Smooth muscle cell (in vitro differentiated cells): ENCODE measurements at regions not wholly inside any gene's neighbourhood (a gene's known extent, or its start where the extent isn't known, plus 50 kb on each side); places are given as distances from the start of the nearest gene placed in this dataset.

ENCODE experiments used
- DNase-seq: peaks from one replicate; lab custom pipeline; 2025; ENCODE audit not compliant: unreplicated experiment; lab: John Stamatoyannopoulos, UW
- H2AFZ ChIP-seq: fragments of 200-600 bp; sonication (generic); 2 replicates; pipeline ENCODE4 v1.6.0; 2016; ENCODE audit warnings: antibody characterized with exemption, low read depth, mild to moderate bottlenecking
- H3F3A ChIP-seq: fragments of 200-600 bp; sonication (generic); 2 replicates; pipeline ENCODE4 v1.6.0; 2017; ENCODE audit warnings: antibody characterized with exemption, low read depth
- H3K27ac ChIP-seq: fragments of 200-600 bp; sonication (generic); 2 replicates; pipeline ENCODE4 v1.5.1; 2016; ENCODE audit warnings: low read depth, mild to moderate bottlenecking
- H3K27me3 ChIP-seq: fragments of 200-600 bp; sonication (generic); 2 replicates; pipeline ENCODE4 v1.6.1; 2016; ENCODE audit warnings: low read depth, mild to moderate bottlenecking
- H3K36me3 ChIP-seq: fragments of 200-600 bp; sonication (generic); 2 replicates; pipeline ENCODE4 v1.5.1; 2016; ENCODE audit warnings: low read depth
- H3K4me1 ChIP-seq: fragments of 200-600 bp; sonication (generic); 2 replicates; pipeline ENCODE4 v1.5.1; 2016; ENCODE audit warnings: low read depth
- H3K4me2 ChIP-seq: fragments of 200-600 bp; sonication (generic); 2 replicates; pipeline ENCODE4 v1.6.0; 2016; ENCODE audit warnings: mild to moderate bottlenecking
- H3K4me3 ChIP-seq: fragments of 200-600 bp; sonication (generic); 2 replicates; pipeline ENCODE4 v1.5.1; 2016; ENCODE audit warnings: mild to moderate bottlenecking
- H3K79me2 ChIP-seq: fragments of 200-600 bp; sonication (generic); 2 replicates; pipeline ENCODE4 v1.6.0; 2016; ENCODE audit warnings: low read depth, mild to moderate bottlenecking
- H3K9ac ChIP-seq: fragments of 200-600 bp; sonication (generic); 2 replicates; pipeline ENCODE4 v1.6.0; 2016; ENCODE audit warnings: low read depth
- H3K9me3 ChIP-seq: fragments of 200-600 bp; sonication (generic); replicated peaks from 2 replicates; pipeline ENCODE4 v1.5.1; 2016; ENCODE audit warnings: low read depth
- H4K20me1 ChIP-seq: fragments of 200-600 bp; sonication (generic); 2 replicates; pipeline ENCODE4 v1.6.0; 2016; ENCODE audit warnings: low read depth
- CTCF ChIP-seq: fragments of 200-600 bp; sonication (generic); IDR thresholded peaks from 2 replicates; pipeline ENCODE4 v1.5.1; 2017; ENCODE audit warnings: borderline replicate concordance, mild to moderate bottlenecking, antibody characterized with exemption; ENCODE audit not compliant: insufficient read depth, poor library complexity, severe bottlenecking
- WGBS: methylation state at CpG from one replicate; pipeline ENCODE4 v1.1.7; 2016; ENCODE audit warnings: low lambda C conversion rate; 5-methylcytosine and 5-hydroxymethylcytosine counted together

- no peak for TF ChIP-seq CTCF
- Histone ChIP-seq H3K27ac (no peak overlapping the region), H3K4me3 (no peak overlapping the region), H3K9ac (no peak overlapping the region), H3K9me3 (no peaks in the 10 kb centered on the region), H3F3A (no peaks in the 10 kb centered on the region), H3K27me3 (no peaks in the 10 kb centered on the region), H3K4me2 (no peak overlapping the region), H3K36me3 (no peaks in the 10 kb centered on the region), H2AFZ (no peak overlapping the region), H3K4me1 (no peaks in the 10 kb centered on the region), H3K79me2 (no peaks in the 10 kb centered on the region), H4K20me1 (no peaks in the 10 kb centered on the region)
- no peak for DNase-seq
- WGBS, result 73% methylated on average over 5 of the region's 5 CpGs
These were observed 674.1 kb downstream of the MECOM start for GRCh38 chr3:168989396-168989795.

GRCh38 chr3:168988853-168989252 lies 674.7 kb downstream of the MECOM start:
- H3K79me2 ChIP-seq, result no peaks in the 10 kb centered on the region
- WGBS, result 93% methylated on average over 1 of the region's 1 CpG
- H3K9ac ChIP-seq, result no peak overlapping the region
- no peak overlapping the region for H3K4me3 ChIP-seq
- H3K4me1 ChIP-seq, result no peaks in the 10 kb centered on the region
- H3K27ac ChIP-seq, result no peak overlapping the region
- no peak for TF ChIP-seq CTCF
- no peaks in the 10 kb centered on the region for H3K9me3 ChIP-seq
- H3K4me2 ChIP-seq, result no peak overlapping the region
- no peaks in the 10 kb centered on the region for H3F3A ChIP-seq
- no peaks in the 10 kb centered on the region for H4K20me1 ChIP-seq
- H3K36me3 ChIP-seq, result no peaks in the 10 kb centered on the region
- peak overlapping the region; percentile 3 for H2AFZ ChIP-seq
- no peaks in the 10 kb centered on the region for H3K27me3 ChIP-seq
- no peak for DNase-seq

GRCh38 chr3:168984872-168985271 lies 678.6 kb downstream of the MECOM start:
- TF ChIP-seq CTCF, result no peak
- Histone ChIP-seq H3K27ac (no peak overlapping the region), H3K27me3 (no peaks in the 10 kb centered on the region), H3K9ac (no peak overlapping the region), H3K9me3 (no peaks in the 10 kb centered on the region), H3K4me3 (no peak overlapping the region), H3K4me2 (no peak overlapping the region), H2AFZ (no peak overlapping the region), H4K20me1 (no peaks in the 10 kb centered on the region), H3K79me2 (no peaks in the 10 kb centered on the region), H3F3A (no peaks in the 10 kb centered on the region), H3K36me3 (no peaks in the 10 kb centered on the region), H3K4me1 (no peaks in the 10 kb centered on the region)
- WGBS, result 67% methylated on average over 1 of the region's 1 CpG
- no peak for DNase-seq

- Histone ChIP-seq H2AFZ (no peak overlapping the region), H3K4me3 (no peak overlapping the region), H3K27ac (no peak overlapping the region), H3K4me1 (no peaks in the 10 kb centered on the region), H3K27me3 (no peaks in the 10 kb centered on the region), H4K20me1 (no peaks in the 10 kb centered on the region), H3K9ac (no peak overlapping the region), H3F3A (no peaks in the 10 kb centered on the region), H3K4me2 (no peak overlapping the region), H3K79me2 (no peaks in the 10 kb centered on the region), H3K9me3 (no peaks in the 10 kb centered on the region), H3K36me3 (no peaks in the 10 kb centered on the region)
- TF ChIP-seq CTCF, result no peak
- DNase-seq, result no peak
- WGBS, result 83% methylated on average over 1 of the region's 1 CpG
These were observed 680.5 kb downstream of the MECOM start for GRCh38 chr3:168983046-168983445.
